ENCODE measurements at regions not wholly inside any gene's neighbourhood (a gene's known extent, or its start where the extent isn't known, plus 50 kb on each side); places are given as distances from the start of the nearest gene placed in this dataset.

DNA sequence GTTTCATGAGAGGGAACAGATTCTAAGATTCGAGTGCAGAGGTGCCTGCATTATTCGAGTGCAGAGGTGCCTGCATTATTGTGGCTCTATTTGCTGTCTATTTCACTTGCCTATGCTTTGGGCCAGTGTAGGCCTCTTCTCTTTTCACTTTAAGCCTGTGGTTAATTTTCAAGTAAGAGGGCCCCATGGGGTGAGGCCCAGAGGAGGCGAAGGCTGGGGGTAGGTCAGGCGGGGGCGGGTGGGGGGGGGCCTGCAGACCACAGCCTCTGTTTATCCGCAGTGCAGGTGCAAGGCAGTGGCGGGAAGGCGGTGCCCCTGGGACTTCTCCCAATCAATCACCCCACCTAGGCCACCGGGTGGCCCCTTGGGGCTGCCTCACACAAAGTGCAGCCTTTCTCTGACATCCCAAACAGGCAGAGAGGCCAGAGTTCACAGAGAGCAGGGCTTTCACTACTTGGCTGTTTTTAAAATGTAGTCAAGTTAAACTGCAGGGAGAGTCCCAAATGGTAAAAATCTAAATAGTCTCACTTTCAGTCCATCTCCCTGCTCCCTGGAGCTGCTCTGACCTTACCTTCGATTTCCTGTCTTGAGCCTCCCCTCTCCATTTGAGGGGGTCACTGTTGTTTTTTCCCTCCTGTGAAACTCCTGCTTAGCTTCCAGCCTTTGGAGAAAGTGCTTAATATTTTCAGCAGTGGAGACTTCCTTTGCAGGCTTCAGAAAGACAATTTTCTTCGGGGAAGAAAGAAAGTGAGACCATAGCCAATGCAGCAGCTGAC is 249.0 kb downstream of the DLEU7 start:
- TF ChIP-seq, protein P1, sequence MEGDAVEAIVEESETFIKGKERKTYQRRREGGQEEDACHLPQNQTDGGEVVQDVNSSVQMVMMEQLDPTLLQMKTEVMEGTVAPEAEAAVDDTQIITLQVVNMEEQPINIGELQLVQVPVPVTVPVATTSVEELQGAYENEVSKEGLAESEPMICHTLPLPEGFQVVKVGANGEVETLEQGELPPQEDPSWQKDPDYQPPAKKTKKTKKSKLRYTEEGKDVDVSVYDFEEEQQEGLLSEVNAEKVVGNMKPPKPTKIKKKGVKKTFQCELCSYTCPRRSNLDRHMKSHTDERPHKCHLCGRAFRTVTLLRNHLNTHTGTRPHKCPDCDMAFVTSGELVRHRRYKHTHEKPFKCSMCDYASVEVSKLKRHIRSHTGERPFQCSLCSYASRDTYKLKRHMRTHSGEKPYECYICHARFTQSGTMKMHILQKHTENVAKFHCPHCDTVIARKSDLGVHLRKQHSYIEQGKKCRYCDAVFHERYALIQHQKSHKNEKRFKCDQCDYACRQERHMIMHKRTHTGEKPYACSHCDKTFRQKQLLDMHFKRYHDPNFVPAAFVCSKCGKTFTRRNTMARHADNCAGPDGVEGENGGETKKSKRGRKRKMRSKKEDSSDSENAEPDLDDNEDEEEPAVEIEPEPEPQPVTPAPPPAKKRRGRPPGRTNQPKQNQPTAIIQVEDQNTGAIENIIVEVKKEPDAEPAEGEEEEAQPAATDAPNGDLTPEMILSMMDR (IDR thresholded peaks at IDR 0.05; ENCODE audit: low read depth, low read length, missing control alignments) = no peak
- H3K4me3 ChIP-seq (replicated peaks; ENCODE audit: low read depth, low read length) = no peak overlapping the region
- DNase-seq (ENCODE audit: extremely low read depth, low read depth) = no peak

DNA sequence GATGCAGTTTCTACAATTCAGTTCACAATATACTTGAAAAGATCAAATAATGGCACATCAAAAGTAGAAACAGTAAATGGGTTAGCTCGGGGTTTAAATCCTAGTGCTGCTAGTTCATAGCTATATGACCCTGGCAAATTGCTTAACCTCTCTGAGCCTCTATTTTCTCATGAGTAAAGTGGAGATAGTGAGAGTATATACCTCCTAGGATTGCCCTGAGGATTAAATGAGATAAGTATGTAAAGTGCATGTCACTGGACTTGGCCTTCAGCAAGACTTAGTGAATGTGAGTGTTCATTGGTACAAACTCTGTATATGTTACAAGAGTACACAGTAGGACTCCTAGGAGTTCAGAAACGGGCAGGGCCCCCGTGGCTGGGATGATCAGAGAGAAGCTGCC is 248.3 kb downstream of the DLEU7 start:
- TF ChIP-seq, protein P1 (IDR thresholded peaks at IDR 0.05; ENCODE audit: low read depth, low read length, missing control alignments) = no peak
- no peak overlapping the region for H3K4me3 ChIP-seq (replicated peaks; ENCODE audit: low read depth, low read length)
- DNase-seq (ENCODE audit: extremely low read depth, low read depth) = no peak

DNA sequence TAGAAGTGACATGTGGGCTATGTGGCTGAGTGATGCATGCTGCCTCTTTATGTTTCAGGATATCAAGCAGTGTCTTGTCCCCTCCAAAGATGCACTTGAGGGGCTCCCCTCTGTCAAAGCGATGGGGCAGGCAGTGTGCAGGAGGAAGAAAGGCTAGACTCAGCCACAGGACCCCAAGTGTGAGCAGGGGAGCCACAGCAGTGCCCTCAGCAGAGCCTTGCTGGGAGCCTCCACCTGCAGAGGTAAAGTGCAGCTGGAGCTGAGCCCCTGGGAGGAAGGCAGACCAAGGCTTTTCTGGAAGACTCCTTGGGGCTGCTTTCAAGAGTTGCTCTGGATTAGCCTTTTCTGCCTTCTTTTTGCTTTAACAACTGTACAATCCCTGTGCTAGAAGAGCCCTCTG is 247.3 kb downstream of the DLEU7 start:
- TF ChIP-seq, protein P1 (IDR thresholded peaks at IDR 0.05; ENCODE audit: low read depth, low read length, missing control alignments) = no peak
- no peak for DNase-seq (ENCODE audit: extremely low read depth, low read depth)
- H3K4me3 ChIP-seq (replicated peaks; ENCODE audit: low read depth, low read length) = no peak overlapping the region

DNA sequence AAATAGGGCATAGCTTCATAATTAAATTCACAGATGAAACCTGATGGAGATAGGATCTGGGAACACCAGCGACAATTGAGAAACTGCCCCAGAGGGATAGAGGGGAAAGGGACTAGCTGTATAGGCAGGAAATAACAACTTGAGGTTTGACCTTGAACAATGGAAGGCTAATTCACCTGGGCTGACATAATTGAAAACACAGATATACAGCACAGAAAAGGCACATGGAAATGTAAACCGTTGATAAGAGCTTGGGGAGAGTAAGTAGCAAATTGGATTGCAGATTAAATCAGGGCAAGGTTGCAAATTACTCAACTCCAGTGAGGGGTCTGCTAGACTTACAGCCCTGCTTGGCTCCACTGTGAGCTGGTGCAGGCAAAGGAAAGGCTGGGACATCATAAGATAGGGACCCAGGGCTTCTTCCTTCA is 246.7 kb downstream of the DLEU7 start:
- TF ChIP-seq, protein P1 (IDR thresholded peaks at IDR 0.05; ENCODE audit: low read depth, low read length, missing control alignments) = no peak
- no peak overlapping the region for H3K4me3 ChIP-seq (replicated peaks; ENCODE audit: low read depth, low read length)
- DNase-seq (ENCODE audit: extremely low read depth, low read depth) = no peak

DNA sequence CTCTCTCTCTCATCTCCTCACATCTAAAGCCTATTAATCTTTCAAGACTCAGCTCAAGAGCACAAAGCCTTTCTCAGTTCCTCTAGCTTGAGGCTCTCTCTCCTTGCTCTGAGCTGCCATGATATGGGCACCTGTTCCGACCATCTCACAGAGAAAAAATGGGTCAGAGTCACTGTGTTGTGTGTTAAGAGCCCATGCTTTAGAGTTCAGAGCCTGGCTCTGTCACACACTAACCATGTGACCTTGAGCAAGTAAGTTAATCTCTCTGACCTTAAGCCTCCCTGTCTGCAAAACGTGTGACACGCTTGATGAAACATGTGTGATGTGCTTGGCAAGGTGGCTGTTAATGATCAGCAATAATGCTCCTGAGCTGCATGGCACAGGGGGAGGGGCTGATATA is 245.2 kb downstream of the DLEU7 start:
- TF ChIP-seq, protein P1 (IDR thresholded peaks at IDR 0.05; ENCODE audit: low read depth, low read length, missing control alignments) = no peak
- no peak for DNase-seq (ENCODE audit: extremely low read depth, low read depth)
- H3K4me3 ChIP-seq (replicated peaks; ENCODE audit: low read depth, low read length) = no peak overlapping the region

DNA sequence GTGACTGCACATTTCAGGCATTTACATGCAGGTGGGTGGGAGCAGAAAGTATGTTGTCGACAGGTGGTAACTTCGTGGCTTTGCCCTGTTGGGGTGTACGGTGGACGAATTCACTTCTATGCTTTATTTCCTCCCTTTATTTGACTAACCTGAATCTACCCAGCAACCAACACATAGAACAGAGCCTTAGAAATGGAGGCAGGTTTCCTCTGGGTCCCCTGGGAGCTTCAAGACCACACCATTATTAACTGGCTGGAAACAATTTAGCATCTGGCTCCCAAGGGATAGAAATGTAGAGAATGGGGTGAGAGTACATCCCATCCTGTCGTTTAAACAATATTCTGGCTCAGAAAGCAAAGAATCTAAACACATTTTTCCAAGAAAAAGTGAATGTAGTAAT is 244.4 kb downstream of the DLEU7 start:
- no peak for DNase-seq (ENCODE audit: extremely low read depth, low read depth)
- no peak overlapping the region for H3K4me3 ChIP-seq (replicated peaks; ENCODE audit: low read depth, low read length)
- TF ChIP-seq, protein P1 (IDR thresholded peaks at IDR 0.05; ENCODE audit: low read depth, low read length, missing control alignments) = no peak

DNA sequence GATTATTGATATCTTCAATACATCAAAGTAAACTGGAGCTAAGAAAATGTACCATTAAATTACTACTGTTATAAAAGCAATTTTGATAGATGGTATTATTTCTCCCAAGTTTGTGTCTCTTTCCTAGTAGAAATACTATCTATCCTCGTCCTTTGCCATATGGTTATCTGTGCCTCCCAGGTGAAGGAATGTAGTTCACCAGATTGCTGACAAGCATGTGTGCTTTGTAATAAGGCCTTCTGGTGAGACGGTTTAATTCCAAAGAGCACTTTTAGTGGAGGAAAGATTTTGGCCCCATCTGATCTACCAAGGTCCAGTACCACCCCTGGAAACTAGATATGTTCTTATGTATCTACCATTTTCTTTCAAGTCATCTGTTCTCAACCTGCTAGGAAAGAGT is 243.6 kb downstream of the DLEU7 start:
- no peak for DNase-seq (ENCODE audit: extremely low read depth, low read depth)
- no peak overlapping the region for H3K4me3 ChIP-seq (replicated peaks; ENCODE audit: low read depth, low read length)
- TF ChIP-seq, protein P1 (IDR thresholded peaks at IDR 0.05; ENCODE audit: low read depth, low read length, missing control alignments) = no peak
